Fibroblast of villous mesenchyme (primary cell): ENCODE measurements at regions not wholly inside any gene's neighbourhood (a gene's known extent, or its start where the extent isn't known, plus 50 kb on each side); places are given as distances from the start of the nearest gene placed in this dataset.

Source experiments
- DNase-seq: peaks from one replicate; pipeline ENCODE4 v3.0.0-alpha.2; 2010; ENCODE audit warnings: low read depth
- H3K4me3 ChIP-seq: 2 replicates; pipeline ENCODE4 v1.5.1; 2011; ENCODE audit warnings: low read depth, mild to moderate bottlenecking, low read length
- CTCF ChIP-seq: IDR thresholded peaks from 2 replicates; pipeline ENCODE4 v1.5.1; 2012; ENCODE audit warnings: low read depth, mild to moderate bottlenecking, low read length; ENCODE audit not compliant: insufficient read depth

GRCh38 chr9:27633764-27634163 lies 60.5 kb upstream of the C9orf72 start:
- no peak for TF ChIP-seq CTCF
- no peak overlapping the region for H3K4me3 ChIP-seq
- DNase-seq = no peak

- no peak overlapping the region for H3K4me3 ChIP-seq
- no peak for DNase-seq
- no peak for TF ChIP-seq CTCF
These were observed 61.6 kb upstream of the C9orf72 start for GRCh38 chr9:27634879-27635278.

GRCh38 chr9:27638716-27639115 lies 65.4 kb upstream of the C9orf72 start:
- H3K4me3 ChIP-seq = no peak overlapping the region
- TF ChIP-seq CTCF = no peak
- no peak for DNase-seq

- TF ChIP-seq CTCF = no peak
- DNase-seq = peak; percentile 1
- no peak overlapping the region for H3K4me3 ChIP-seq
These were observed 72.0 kb upstream of the C9orf72 start for GRCh38 chr9:27645161-27645840.

- no peak for TF ChIP-seq CTCF
- H3K4me3 ChIP-seq = no peak overlapping the region
- no peak for DNase-seq
These were observed 80.0 kb upstream of the C9orf72 start for GRCh38 chr9:27653246-27653645.

- no peak for TF ChIP-seq CTCF
These were observed 80.7 kb upstream of the C9orf72 start for GRCh38 chr9:27653957-27654356.

More at GRCh38 chr9:27653957-27654356, 80.7 kb upstream of the C9orf72 start:
- no peak for DNase-seq
- H3K4me3 ChIP-seq = no peak overlapping the region
